ENCODE measurements at regions not wholly inside any gene's neighbourhood (a gene's known extent, or its start where the extent isn't known, plus 50 kb on each side); places are given as distances from the start of the nearest gene placed in this dataset.
"Not testable (repeated sequence)": the region's sequence is repeated elsewhere in the genome, so short reads cannot be mapped to it uniquely, and the experiment has no call there.

- no peak for DNase-seq
These were observed 60.2 kb upstream of the LRRC4C start for GRCh38 chr11:41519696-41520095.

- no peak for DNase-seq
These were observed 62.9 kb upstream of the LRRC4C start for GRCh38 chr11:41522391-41522790.

- no peak for DNase-seq
These were observed 63.6 kb upstream of the LRRC4C start for GRCh38 chr11:41522899-41523672.

- DNase-seq, result no peak
These were observed 68.1 kb upstream of the LRRC4C start for GRCh38 chr11:41527530-41527929.

- no peak for DNase-seq
These were observed 73.0 kb upstream of the LRRC4C start for GRCh38 chr11:41532413-41532812.

- no peak for DNase-seq
These were observed 74.3 kb upstream of the LRRC4C start for GRCh38 chr11:41533761-41534160.

GRCh38 chr11:41534391-41534790, 74.9 kb upstream of the LRRC4C start:
- no peak for DNase-seq

- no peak for DNase-seq
These were observed 75.4 kb upstream of the LRRC4C start for GRCh38 chr11:41534861-41535260.

- DNase-seq, result no peak
These were observed 76.6 kb upstream of the LRRC4C start for GRCh38 chr11:41536021-41536568.

- DNase-seq, result not testable (repeated sequence)
These were observed 85.5 kb upstream of the LRRC4C start for GRCh38 chr11:41544902-41545301.

GRCh38 chr11:41578421-41579051, 119.1 kb upstream of the LRRC4C start:
- peak; percentile 12 for DNase-seq

GRCh38 chr11:41579546-41579945, 120.1 kb upstream of the LRRC4C start:
- no peak for DNase-seq

- no peak for DNase-seq
These were observed 150.1 kb upstream of the LRRC4C start for GRCh38 chr11:41609511-41609910.

- peak; percentile 7 for DNase-seq
These were observed 153.0 kb upstream of the LRRC4C start for GRCh38 chr11:41612415-41612814.

- DNase-seq, result no peak
These were observed 153.9 kb upstream of the LRRC4C start for GRCh38 chr11:41613326-41613725.

GRCh38 chr11:41622707-41623359, 163.4 kb upstream of the LRRC4C start:
- no peak for DNase-seq

GRCh38 chr11:41659985-41660384, 200.5 kb upstream of the LRRC4C start:
- no peak for DNase-seq

GRCh38 chr11:41660585-41660984, 201.1 kb upstream of the LRRC4C start:
- peak; percentile 46 for DNase-seq

GRCh38 chr11:41665441-41666360, 206.2 kb upstream of the LRRC4C start:
- no peak for DNase-seq

- DNase-seq, result no peak
These were observed 207.7 kb upstream of the LRRC4C start for GRCh38 chr11:41666951-41667653.

GRCh38 chr11:41675205-41675604, 215.8 kb upstream of the LRRC4C start:
- no peak for DNase-seq

- DNase-seq, result no peak
These were observed 253.6 kb upstream of the LRRC4C start for GRCh38 chr11:41713030-41713429.
